Natural killer cell (primary cell): ENCODE measurements at regions not wholly inside any gene's neighbourhood (a gene's known extent, or its start where the extent isn't known, plus 50 kb on each side); places are given as distances from the start of the nearest gene placed in this dataset.

Experiments used
- ATAC-seq, 3 donors: fragments of 150-1000 bp in 2 of 3; fragments of 200-7000 bp in 1 of 3; cut with Tn5 transposase; 1 replicate in 1 of 3; 2 replicates in 2 of 3; pipeline ENCODE4 v1.10.0; 2021; ENCODE audit warnings: mild to moderate bottlenecking in 2 of 3, moderate library complexity in 2 of 3
- DNase-seq, 2 donors: peaks; one replicate each; pipeline versions ENCODE4 v3.0.0 to v3.0.0-alpha.2; 2013 to 2021; ENCODE audit warnings: mixed read lengths in 1 of 2
- H3K27ac ChIP-seq: one replicate; pipeline ENCODE4 v1.5.1; 2013; ENCODE audit warnings: mild to moderate bottlenecking, low read length
- H3K27me3 ChIP-seq: one replicate; pipeline ENCODE4 v1.6.1; 2013; ENCODE audit warnings: low read length; ENCODE audit not compliant: control insufficient read depth, insufficient read depth
- H3K36me3 ChIP-seq: one replicate; pipeline ENCODE4 v1.6.1; 2013; ENCODE audit warnings: low read length; ENCODE audit not compliant: control insufficient read depth, insufficient read depth
- H3K4me1 ChIP-seq: one replicate; pipeline ENCODE4 v1.6.1; 2013; ENCODE audit warnings: low read length; ENCODE audit not compliant: control insufficient read depth, insufficient read depth
- H3K4me3 ChIP-seq: one replicate; pipeline ENCODE4 v1.5.1; 2013; ENCODE audit warnings: low read length
- H3K9me3 ChIP-seq: one replicate; pipeline ENCODE4 v1.6.1; 2013; ENCODE audit warnings: low read length; ENCODE audit not compliant: control insufficient read depth, insufficient read depth
- H3K27ac Mint-ChIP-seq, 2 donors: one replicate each; pipeline ENCODE4 v1.8.0; 2022; ENCODE audit warnings: mild to moderate bottlenecking in 2 of 2, mixed read lengths in 2 of 2, moderate library complexity in 1 of 2
- H3K27me3 Mint-ChIP-seq, 2 donors: one replicate each; pipeline ENCODE4 v1.8.0; 2022; ENCODE audit warnings: low read depth in 2 of 2, mixed read lengths in 2 of 2
- H3K36me3 Mint-ChIP-seq: one replicate; pipeline ENCODE4 v1.8.0; 2022; ENCODE audit warnings: mixed read lengths
- H3K4me1 Mint-ChIP-seq, 2 donors: one replicate each; pipeline ENCODE4 v1.8.0; 2022; ENCODE audit warnings: mixed read lengths in 2 of 2
- H3K4me3 Mint-ChIP-seq: one replicate; pipeline ENCODE4 v1.8.0; 2022; ENCODE audit warnings: mild to moderate bottlenecking, moderate library complexity, mixed read lengths
- H3K9me3 Mint-ChIP-seq, 2 donors: one replicate each; pipeline ENCODE4 v1.8.0; 2022; ENCODE audit warnings: mixed read lengths in 2 of 2
- CTCF ChIP-seq: fragments of 200-600 bp; IDR thresholded peaks from one replicate; pipeline ENCODE4 v1.8.0; 2022; ENCODE audit warnings: antibody characterized with exemption
- WGBS: methylation state at CpG from one replicate; pipeline ENCODE4 v1.1.7; 2013; ENCODE audit warnings: missing lambda C conversion rate; ENCODE audit not compliant: insufficient coverage; 5-methylcytosine and 5-hydroxymethylcytosine counted together
- intact Hi-C: fragments of 100-400 bp; cut with micrococcal nuclease; formaldehyde crosslinking; loops from one replicate; pipeline ENCODE4 v1.14.2; 2022

GRCh38 chr7:31456646-31457368, 57.1 kb upstream of the ITPRID1 start:
- H3K27ac Mint-ChIP-seq = no peak overlapping the region
- Histone ChIP-seq H3K4me3 (no peak overlapping the region), H3K27me3 (no peaks in the 10 kb centered on the region), H3K27ac (no peak overlapping the region), H3K36me3 (no peaks in the 10 kb centered on the region), H3K4me1 (no peaks in the 10 kb centered on the region), H3K9me3 (no peaks in the 10 kb centered on the region)
- H3K36me3 Mint-ChIP-seq = no peaks in the 10 kb centered on the region
- H3K4me3 Mint-ChIP-seq = no peak overlapping the region
- 83% methylated on average over 15 of the region's 15 CpGs for WGBS
- DNase-seq (no peak), ATAC-seq (no peak)
- intact Hi-C loops = no loop called here
- TF ChIP-seq CTCF = no peak
- no peaks in the 10 kb centered on the region for H3K4me1 Mint-ChIP-seq
- peaks cover 2% of the 10 kb centered on the region in 2 donors for H3K9me3 Mint-ChIP-seq
- H3K27me3 Mint-ChIP-seq = no peaks in the 10 kb centered on the region

GRCh38 chr7:31457551-31457950, 56.3 kb upstream of the ITPRID1 start:
- ATAC-seq = no peak
- TF ChIP-seq CTCF = no peak
- H3K4me3 Mint-ChIP-seq = no peak overlapping the region
- 75% methylated on average over 5 of the region's 5 CpGs for whole genome bisulfite sequencing
- peaks cover 2 to 4% of the 10 kb centered on the region in 2 donors for H3K9me3 Mint-ChIP-seq
- no peaks in the 10 kb centered on the region for H3K36me3 Mint-ChIP-seq
- intact Hi-C loops = no loop called here
- Histone ChIP-seq H3K36me3 (no peaks in the 10 kb centered on the region), H3K4me3 (no peak overlapping the region), H3K4me1 (no peaks in the 10 kb centered on the region), H3K9me3 (no peaks in the 10 kb centered on the region), H3K27ac (no peak overlapping the region), H3K27me3 (no peaks in the 10 kb centered on the region)
- H3K4me1 Mint-ChIP-seq = no peaks in the 10 kb centered on the region
- H3K27me3 Mint-ChIP-seq = peaks cover 0 to 2% of the 10 kb centered on the region in 2 donors
- DNase-seq = no peak
- H3K27ac Mint-ChIP-seq = no peak overlapping the region

DNA sequence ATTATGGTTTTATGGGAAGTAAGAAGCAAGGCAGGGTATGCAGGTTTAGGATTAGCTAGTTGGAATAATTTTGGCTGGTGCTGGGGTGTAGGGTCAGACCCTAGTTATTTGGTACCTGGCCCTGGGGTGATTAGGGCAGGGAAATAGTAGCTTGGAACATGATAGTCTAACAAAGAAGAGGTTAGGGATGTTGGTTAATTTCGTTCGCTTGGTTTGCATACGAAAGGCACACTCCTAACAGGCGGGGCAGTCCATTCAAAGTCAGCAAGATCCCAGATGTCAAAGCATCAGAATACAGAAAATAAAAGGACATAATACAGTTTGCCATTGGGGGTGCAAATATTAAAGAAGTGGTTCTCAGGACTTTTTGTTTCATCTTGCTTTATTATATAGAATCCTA, 55.7 kb upstream of the ITPRID1 start:
- 90% methylated on average over 4 of the region's 4 CpGs for WGBS
- TF ChIP-seq CTCF = no peak
- Histone ChIP-seq H3K27ac (no peak overlapping the region), H3K36me3 (no peaks in the 10 kb centered on the region), H3K4me3 (no peak overlapping the region), H3K9me3 (no peaks in the 10 kb centered on the region), H3K27me3 (no peaks in the 10 kb centered on the region), H3K4me1 (no peaks in the 10 kb centered on the region)
- intact Hi-C loops = no loop called here
- no peak for ATAC-seq
- DNase-seq = no peak
- Mint-ChIP-seq H3K4me1 (no peaks in the 10 kb centered on the region), H3K27ac (no peak overlapping the region), H3K27me3 (peaks cover 0 to 6% of the 10 kb centered on the region in 2 donors), H3K4me3 (no peak overlapping the region), H3K36me3 (no peaks in the 10 kb centered on the region), H3K9me3 (peaks cover 0 to 5% of the 10 kb centered on the region in 2 donors)

GRCh38 chr7:31462636-31463035, 51.3 kb upstream of the ITPRID1 start:
- 93% methylated on average over 2 of the region's 3 CpGs for WGBS
- intact Hi-C loops = no loop called here
- no peak overlapping the region for H3K27ac Mint-ChIP-seq

More at GRCh38 chr7:31462636-31463035, 51.3 kb upstream of the ITPRID1 start:
- ATAC-seq = no peak
- no peak for TF ChIP-seq CTCF
- no peaks in the 10 kb centered on the region for H3K36me3 Mint-ChIP-seq
- Histone ChIP-seq H3K4me3 (no peak overlapping the region), H3K27ac (no peak overlapping the region), H3K27me3 (no peaks in the 10 kb centered on the region), H3K36me3 (no peaks in the 10 kb centered on the region), H3K4me1 (no peaks in the 10 kb centered on the region), H3K9me3 (no peaks in the 10 kb centered on the region)
- H3K9me3 Mint-ChIP-seq = peaks cover 8 to 9% of the 10 kb centered on the region in 2 donors
- no peak overlapping the region for H3K4me3 Mint-ChIP-seq
- no peaks in the 10 kb centered on the region for H3K4me1 Mint-ChIP-seq
- peaks cover 0 to 6% of the 10 kb centered on the region in 2 donors for H3K27me3 Mint-ChIP-seq
- no peak for DNase-seq
